Ascending aorta (tissue), 2 donors: ENCODE measurements at regions not wholly inside any gene's neighbourhood (a gene's known extent, or its start where the extent isn't known, plus 50 kb on each side); places are given as distances from the start of the nearest gene placed in this dataset.

Experiments
- DNase-seq, 2 donors: peaks; one replicate each; pipeline ENCODE4 v3.0.0-alpha.2; 2019; ENCODE audit warnings: low spot score in 2 of 2
- H3K27ac ChIP-seq, 2 donors: fragments of 200-600 bp; sonication (generic); one replicate each; pipeline ENCODE4 v1.5.1; 2016 to 2017; ENCODE audit warnings: mild to moderate bottlenecking in 1 of 2
- H3K27me3 ChIP-seq: fragments of 200-600 bp; sonication (generic); one replicate; pipeline ENCODE4 v1.5.1; 2017
- H3K36me3 ChIP-seq, 2 donors: fragments of 200-600 bp; sonication (generic); one replicate each; pipeline ENCODE4 v1.5.1; 2016
- H3K4me1 ChIP-seq, 2 donors: fragments of 200-600 bp; sonication (generic); one replicate each; pipeline ENCODE4 v1.5.1; 2016 to 2017; ENCODE audit warnings: mild to moderate bottlenecking in 1 of 2
- H3K4me3 ChIP-seq, 2 donors: fragments of 200-600 bp; sonication (generic); one replicate each; pipeline ENCODE4 v1.5.1; 2016 to 2017; ENCODE audit warnings: mild to moderate bottlenecking in 1 of 2
- H3K9me3 ChIP-seq, 2 donors: fragments of 200-600 bp; sonication (generic); one replicate each; pipeline ENCODE4 v1.5.1; 2016
- CTCF ChIP-seq, 3 experiments: fragments of 200-600 bp in 2 of 3; fragments of 450-650 bp in 1 of 3; sonication (generic) in 2 of 3; IDR thresholded peaks; one replicate each; pipeline ENCODE4 v1.5.1; 2016 to 2019; ENCODE audit warnings: antibody characterized with exemption in 3 of 3, mild to moderate bottlenecking in 1 of 3, moderate library complexity in 1 of 3
- intact Hi-C: fragments of 100-400 bp; cut with DNase I; formaldehyde crosslinking; loops from one replicate; pipeline ENCODE4 v1.15.1; 2023

- Histone ChIP-seq H3K36me3 (no peaks in the 10 kb centered on the region), H3K4me1 (no peaks in the 10 kb centered on the region), H3K27ac (no peak overlapping the region), H3K9me3 (no peaks in the 10 kb centered on the region), H3K4me3 (no peak overlapping the region), H3K27me3 (no peaks in the 10 kb centered on the region)
- intact Hi-C loops = loop anchor here (10.0 kb wide), 2 partner anchors 107 to 337 kb away; no protein-coding TSS in a partner anchor
- TF ChIP-seq CTCF (IDR thresholded peaks at IDR 0.05) = no peak
- no peak for DNase-seq
These were observed 358.3 kb downstream of the USP25 start for GRCh38 chr21:16088056-16088455.

GRCh38 chr21:16095005-16095404 is 365.2 kb downstream of the USP25 start:
- intact Hi-C loops = no loop called here
- DNase-seq = no peak
- H3K27me3 ChIP-seq = no peaks in the 10 kb centered on the region
- H3K36me3 ChIP-seq = no peaks in the 10 kb centered on the region
- no peak for TF ChIP-seq CTCF (IDR thresholded peaks at IDR 0.05)
- no peaks in the 10 kb centered on the region for H3K9me3 ChIP-seq
- H3K27ac ChIP-seq = no peak overlapping the region
- no peaks in the 10 kb centered on the region for H3K4me1 ChIP-seq
- H3K4me3 ChIP-seq = no peak overlapping the region

- no peaks in the 10 kb centered on the region for H3K27me3 ChIP-seq
- no peaks in the 10 kb centered on the region for H3K9me3 ChIP-seq
- TF ChIP-seq CTCF (IDR thresholded peaks at IDR 0.05) = no peak
- no peak overlapping the region for H3K27ac ChIP-seq
- H3K36me3 ChIP-seq = no peaks in the 10 kb centered on the region
- no peak for DNase-seq
- H3K4me1 ChIP-seq = no peaks in the 10 kb centered on the region
- intact Hi-C loops = no loop called here
- no peak overlapping the region for H3K4me3 ChIP-seq
These were observed 367.2 kb downstream of the USP25 start for GRCh38 chr21:16096988-16097387.

- DNase-seq = no peak
- H3K4me3 ChIP-seq = no peak overlapping the region
- TF ChIP-seq CTCF (IDR thresholded peaks at IDR 0.05) = no peak
- H3K27me3 ChIP-seq = no peaks in the 10 kb centered on the region
- intact Hi-C loops = no loop called here
- no peaks in the 10 kb centered on the region for H3K4me1 ChIP-seq
- H3K27ac ChIP-seq = no peak overlapping the region
- no peaks in the 10 kb centered on the region for H3K36me3 ChIP-seq
- H3K9me3 ChIP-seq = no peaks in the 10 kb centered on the region
These were observed 372.3 kb downstream of the USP25 start for GRCh38 chr21:16102113-16102512.

GRCh38 chr21:16108561-16109075 is 378.8 kb downstream of the USP25 start:
- no peaks in the 10 kb centered on the region for H3K27me3 ChIP-seq
- intact Hi-C loops = no loop called here
- no peaks in the 10 kb centered on the region for H3K36me3 ChIP-seq
- no peaks in the 10 kb centered on the region for H3K9me3 ChIP-seq
- H3K4me1 ChIP-seq = no peaks in the 10 kb centered on the region
- no peak for TF ChIP-seq CTCF (IDR thresholded peaks at IDR 0.05)
- no peak overlapping the region for H3K4me3 ChIP-seq
- DNase-seq = no peak
- H3K27ac ChIP-seq = no peak overlapping the region
